ENCODE measurements at regions not wholly inside any gene's neighbourhood (a gene's known extent, or its start where the extent isn't known, plus 50 kb on each side); places are given as distances from the start of the nearest gene placed in this dataset.

GRCh38 chr5:16306812-16307211, 127.2 kb upstream of the MARCHF11 start:
- TF ChIP-seq GATA3 (IDR thresholded peaks at IDR 0.05; ENCODE audit: low read depth, low read length) (no peak), GATA2 (IDR thresholded peaks at IDR 0.05; ENCODE audit: low read depth, low read length) (no peak)

Data from SH-SY5Y (cell line).